HepG2 (cell line): ENCODE measurements at regions not wholly inside any gene's neighbourhood (a gene's known extent, or its start where the extent isn't known, plus 50 kb on each side); places are given as distances from the start of the nearest gene placed in this dataset.
A peak's percentile ranks its signal among the peaks of the same experiment; 100 is the strongest.

ENCODE experiments used
- ATAC-seq: fragments of 200-7000 bp; cut with Tn5 transposase; 3 replicates; pipeline ENCODE4 v1.9.1; 2020; ENCODE audit warnings: mild to moderate bottlenecking, moderate library complexity
- BruUV-seq: library from RNA; stranded (reverse); fragments of 400-500 nt; replicated peaks from 2 replicates; lab custom pipeline; 2021; lab: Mats Ljungman, UMichigan
- CTCF ChIA-PET: fragments of 300-600 bp; formaldehyde crosslinking; extraction: SDS; loops from one replicate; lab custom pipeline; 2021; ENCODE audit warnings: low total read pairs, inconsistent platforms, low intra/inter-chr PET ratio; lab: Yijun Ruan, JAX
- POLR2A ChIA-PET: fragments of 350-600 bp; sonication (Branson Sonifier 250); formaldehyde crosslinking; loops from one replicate; lab custom pipeline; 2020; ENCODE audit warnings: antibody characterized with exemption, inconsistent platforms; lab: Yijun Ruan, JAX
- DNase-seq: peaks from one replicate; pipeline ENCODE4 v3.0.0-alpha.2; 2015; ENCODE audit warnings: low spot score
- FAIRE-seq: peaks from 3 replicates; lab custom pipeline; 2011; peaks lifted over from hg19 to GRCh38; lab: Jason Lieb, UNC
- H2AFZ ChIP-seq: one replicate; pipeline ENCODE4 v1.6.1; 2011; ENCODE audit warnings: low read length, inconsistent platforms
- H3K27ac ChIP-seq: fragments of 300-600 bp; 3 replicates; pipeline ENCODE4 v1.8.0; 2011; ENCODE audit warnings: mixed run types, mild to moderate bottlenecking, mixed read lengths, low read length, inconsistent platforms; ENCODE audit not compliant: insufficient read depth; ENCODE audit errors: extremely low read length
- H3K27me3 ChIP-seq, 2 experiments: fragments of 200-600 bp in 1 of 2; 2 replicates in 1 of 2; 3 replicates in 1 of 2; pipeline versions ENCODE4 v1.6.0 to v1.8.0; 2011; ENCODE audit warnings: low read length in 2 of 2, mild to moderate bottlenecking in 2 of 2, moderate library complexity in 2 of 2, inconsistent platforms in 1 of 2; ENCODE audit not compliant: insufficient read depth in 2 of 2, control insufficient read depth in 1 of 2
- H3K36me3 ChIP-seq, 2 experiments: fragments of 200-600 bp in 1 of 2; replicated peaks in 1 of 2; 2 replicates in 1 of 2; 3 replicates in 1 of 2; pipeline versions ENCODE4 v1.5.1 to v1.8.0; 2011; ENCODE audit warnings: low read length in 2 of 2, inconsistent platforms in 1 of 2; ENCODE audit not compliant: insufficient read depth in 2 of 2, control insufficient read depth in 1 of 2
- H3K4me1 ChIP-seq: 2 replicates; pipeline ENCODE4 v1.5.1; 2012; ENCODE audit warnings: low read length, inconsistent platforms; ENCODE audit not compliant: insufficient read depth
- H3K4me2 ChIP-seq: 2 replicates; pipeline ENCODE4 v1.6.0; 2011; ENCODE audit warnings: low read depth, low read length, inconsistent platforms
- H3K4me3 ChIP-seq, 3 experiments: fragments of 200-600 bp in 1 of 3; sonication (generic), shearing (Covaris generic) in 1 of 3; replicated peaks in 1 of 3; 2 replicates each; pipeline ENCODE4 v1.5.1; 2011 to 2016; ENCODE audit warnings: low read length in 3 of 3, inconsistent platforms in 2 of 3, low read depth in 2 of 3, mild to moderate bottlenecking in 2 of 3, control low read depth in 1 of 3, mixed read lengths in 1 of 3; ENCODE audit not compliant: insufficient read depth in 1 of 3
- H3K79me2 ChIP-seq: one replicate; pipeline ENCODE4 v1.6.1; 2011; ENCODE audit warnings: low read length, inconsistent platforms; ENCODE audit not compliant: insufficient read depth
- H3K9ac ChIP-seq: 2 replicates; pipeline ENCODE4 v1.6.0; 2011; ENCODE audit warnings: mild to moderate bottlenecking, low read depth, low read length, inconsistent platforms; ENCODE audit not compliant: insufficient read depth
- H3K9me3 ChIP-seq: 2 replicates; pipeline ENCODE4 v1.5.1; 2012; ENCODE audit warnings: mild to moderate bottlenecking, low read length
- H4K20me1 ChIP-seq: 2 replicates; pipeline ENCODE4 v1.6.0; 2011; ENCODE audit warnings: inconsistent platforms, mild to moderate bottlenecking, low read length, moderate library complexity; ENCODE audit not compliant: insufficient read depth
- HOXA5 ChIP-seq: sonication (generic); formaldehyde crosslinking; IDR thresholded peaks from 2 replicates; pipeline ENCODE4 v1.4.0; 2020; ENCODE audit warnings: missing genetic modification reagents
- NFE2L2 ChIP-seq: fragments of 150-350 bp; IDR thresholded peaks from 2 replicates; pipeline ENCODE4 v1.6.1; 2014; ENCODE audit warnings: low read length
- NFRKB ChIP-seq: fragments of 450-650 bp; IDR thresholded peaks from 2 replicates; pipeline ENCODE4 v1.6.1; 2017
- NR2F1 ChIP-seq, 2 experiments: fragments of 450-650 bp in 1 of 2; formaldehyde crosslinking in 1 of 2; IDR thresholded peaks; 2 replicates each; pipeline versions ENCODE4 v1.5.0 to v1.6.1; 2016 to 2020; ENCODE audit warnings: mild to moderate bottlenecking in 1 of 2, missing compliant biosample characterization in 1 of 2, missing genetic modification reagents in 1 of 2, moderate library complexity in 1 of 2
- WIZ ChIP-seq: sonication (generic); formaldehyde crosslinking; IDR thresholded peaks from 2 replicates; pipeline ENCODE4 v1.5.1; 2020; ENCODE audit warnings: mild to moderate bottlenecking, missing genetic modification reagents
- ZNF343 ChIP-seq: sonication (generic); formaldehyde crosslinking; IDR thresholded peaks from 2 replicates; pipeline ENCODE4 v1.4.0; 2020; ENCODE audit warnings: mild to moderate bottlenecking, missing genetic modification reagents
- ZNF556 ChIP-seq: sonication (generic); formaldehyde crosslinking; IDR thresholded peaks from 2 replicates; pipeline ENCODE4 v1.4.0; 2020; ENCODE audit warnings: mild to moderate bottlenecking, missing genetic modification reagents, borderline replicate concordance
- in situ Hi-C: cut with HindIII; loops from 2 replicates; pipeline ENCODE4 v1.10.0; 2017; ENCODE audit warnings: low pct_unique_long_range_greater_than_20kb; ENCODE audit not compliant: extremely low pct_ligation_motif_present
- intact Hi-C: fragments of 100-400 bp; cut with micrococcal nuclease; formaldehyde crosslinking; loops from one replicate; pipeline ENCODE4 v1.10.0; 2022; ENCODE audit not compliant: unreplicated experiment
- TF ChIP-seq, protein P1 (sequence below): sonication (generic); formaldehyde crosslinking; IDR thresholded peaks from 2 replicates; pipeline ENCODE4; 2020; ENCODE audit warnings: missing genetic modification reagents, mild to moderate bottlenecking, borderline replicate concordance

DNA sequence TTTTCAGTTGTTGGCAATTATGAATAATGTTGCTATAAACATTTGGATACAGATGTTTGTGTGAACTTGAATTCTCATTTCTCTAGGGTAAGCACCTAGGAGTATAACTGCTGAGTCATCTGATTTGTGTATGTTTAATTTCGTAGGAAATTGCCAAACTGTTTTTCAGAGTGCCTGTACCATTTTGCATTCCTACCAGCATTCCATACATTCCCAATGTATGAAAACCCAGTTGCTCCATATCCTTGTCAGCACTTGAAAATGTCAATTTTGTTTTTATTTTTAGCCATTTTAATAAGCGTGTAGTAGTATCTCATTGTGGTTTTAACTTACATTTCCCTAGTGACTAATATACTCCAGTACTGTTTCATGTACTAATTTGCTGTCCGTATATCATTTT, 98.5 kb upstream of the TSC22D2 start (continued):
- TF ChIP-seq, protein P1, sequence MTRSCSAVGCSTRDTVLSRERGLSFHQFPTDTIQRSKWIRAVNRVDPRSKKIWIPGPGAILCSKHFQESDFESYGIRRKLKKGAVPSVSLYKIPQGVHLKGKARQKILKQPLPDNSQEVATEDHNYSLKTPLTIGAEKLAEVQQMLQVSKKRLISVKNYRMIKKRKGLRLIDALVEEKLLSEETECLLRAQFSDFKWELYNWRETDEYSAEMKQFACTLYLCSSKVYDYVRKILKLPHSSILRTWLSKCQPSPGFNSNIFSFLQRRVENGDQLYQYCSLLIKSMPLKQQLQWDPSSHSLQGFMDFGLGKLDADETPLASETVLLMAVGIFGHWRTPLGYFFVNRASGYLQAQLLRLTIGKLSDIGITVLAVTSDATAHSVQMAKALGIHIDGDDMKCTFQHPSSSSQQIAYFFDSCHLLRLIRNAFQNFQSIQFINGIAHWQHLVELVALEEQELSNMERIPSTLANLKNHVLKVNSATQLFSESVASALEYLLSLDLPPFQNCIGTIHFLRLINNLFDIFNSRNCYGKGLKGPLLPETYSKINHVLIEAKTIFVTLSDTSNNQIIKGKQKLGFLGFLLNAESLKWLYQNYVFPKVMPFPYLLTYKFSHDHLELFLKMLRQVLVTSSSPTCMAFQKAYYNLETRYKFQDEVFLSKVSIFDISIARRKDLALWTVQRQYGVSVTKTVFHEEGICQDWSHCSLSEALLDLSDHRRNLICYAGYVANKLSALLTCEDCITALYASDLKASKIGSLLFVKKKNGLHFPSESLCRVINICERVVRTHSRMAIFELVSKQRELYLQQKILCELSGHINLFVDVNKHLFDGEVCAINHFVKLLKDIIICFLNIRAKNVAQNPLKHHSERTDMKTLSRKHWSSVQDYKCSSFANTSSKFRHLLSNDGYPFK (CRISPR knock-in tag) = no peak
- TF ChIP-seq ZNF556 (CRISPR knock-in tag) (no peak), NR2F1 (CRISPR knock-in tag; IDR thresholded peaks at IDR 0.05) (no peak), NFE2L2 (peak; percentile 78)

DNA sequence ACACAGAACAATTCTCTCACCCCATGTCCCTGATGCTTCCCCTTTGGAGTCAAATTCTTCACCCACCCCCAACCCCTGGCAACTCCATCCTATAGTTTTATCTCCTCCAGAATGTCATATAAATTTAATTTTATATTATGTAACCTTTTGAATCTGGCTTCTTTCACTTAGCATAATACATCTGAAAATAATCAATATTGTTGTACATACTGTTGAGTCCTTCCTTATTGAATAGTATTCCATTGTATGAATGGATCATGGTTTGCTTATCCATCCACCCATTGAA, 98.9 kb upstream of the TSC22D2 start:
- no peak for FAIRE-seq
- ATAC-seq = no peak
- Histone ChIP-seq H3K9ac (no peak overlapping the region), H3K36me3 (no peaks in the 10 kb centered on the region), H3K79me2 (no peaks in the 10 kb centered on the region), H4K20me1 (no peaks in the 10 kb centered on the region), H3K4me2 (no peak overlapping the region), H3K27ac (no peak overlapping the region), H2AFZ (no peak overlapping the region), H3K9me3 (no peaks in the 10 kb centered on the region), H3K27me3 (peaks cover 1 to 6% of the 10 kb centered on the region in 2 experiments; a peak in 2 of 5 replicates), H3K4me3 (no peak overlapping the region), H3K4me1 (no peaks in the 10 kb centered on the region)
- CTCF ChIA-PET = no interaction called here
- no TSS peak for BruUV-seq
- in situ Hi-C loops (no loop called here), intact Hi-C loops (no loop called here)
- no peak for TF ChIP-seq ZNF343 (CRISPR knock-in tag)
- no peak for TF ChIP-seq WIZ (CRISPR knock-in tag)
- TF ChIP-seq HOXA5 = no peak
- TF ChIP-seq NFRKB = no peak
- DNase-seq = no peak
- POLR2A ChIA-PET = no interaction called here
